Loucy (cell line): ENCODE measurements at regions not wholly inside any gene's neighbourhood (a gene's known extent, or its start where the extent isn't known, plus 50 kb on each side); places are given as distances from the start of the nearest gene placed in this dataset.

Source experiments
- EZH2phosphoT487 ChIP-seq: fragments of 200-600 bp; IDR thresholded peaks from 2 replicates; pipeline ENCODE4 v1.6.1; 2018; ENCODE audit warnings: antibody characterized with exemption, mild to moderate bottlenecking, moderate library complexity, borderline replicate concordance
- TF ChIP-seq, protein P1 (sequence below): fragments of 200-600 bp; sonication (generic); conservative IDR thresholded peaks from 2 replicates; pipeline ENCODE4 v1.5.1; 2014; ENCODE audit warnings: mild to moderate bottlenecking, antibody characterized with exemption, low read length

DNA sequence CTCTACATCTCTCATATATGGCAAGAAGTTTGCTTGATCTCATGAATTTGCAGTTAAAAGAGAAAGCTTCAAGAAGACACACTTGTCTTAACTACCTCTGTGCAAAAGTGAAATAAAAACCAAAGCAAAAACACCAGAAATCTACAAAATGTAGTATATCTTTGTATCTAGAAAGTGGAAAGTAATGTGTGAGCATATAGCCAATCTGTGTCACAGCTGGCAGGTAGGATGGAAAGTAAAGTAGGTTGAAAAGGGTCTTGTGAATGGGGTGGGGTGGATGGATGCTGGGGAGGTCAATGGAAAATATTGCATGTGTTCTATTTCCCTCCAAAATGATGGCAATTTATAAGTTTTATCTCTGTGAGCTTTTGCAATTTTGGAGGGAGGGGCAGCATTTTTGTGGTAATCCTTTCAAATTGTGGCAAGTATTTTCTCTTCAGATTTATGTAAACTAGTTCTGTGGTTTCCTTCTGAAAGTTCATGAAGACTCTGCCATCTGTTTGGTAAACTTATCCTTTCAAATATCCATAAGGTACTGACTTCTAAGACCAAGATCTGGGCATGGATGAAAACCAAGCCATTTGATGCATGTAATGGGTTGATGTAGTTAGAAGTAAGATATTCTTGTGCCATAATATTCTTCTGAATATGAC lies 215.9 kb upstream of the GIMD1 start:
- TF ChIP-seq, protein P1, sequence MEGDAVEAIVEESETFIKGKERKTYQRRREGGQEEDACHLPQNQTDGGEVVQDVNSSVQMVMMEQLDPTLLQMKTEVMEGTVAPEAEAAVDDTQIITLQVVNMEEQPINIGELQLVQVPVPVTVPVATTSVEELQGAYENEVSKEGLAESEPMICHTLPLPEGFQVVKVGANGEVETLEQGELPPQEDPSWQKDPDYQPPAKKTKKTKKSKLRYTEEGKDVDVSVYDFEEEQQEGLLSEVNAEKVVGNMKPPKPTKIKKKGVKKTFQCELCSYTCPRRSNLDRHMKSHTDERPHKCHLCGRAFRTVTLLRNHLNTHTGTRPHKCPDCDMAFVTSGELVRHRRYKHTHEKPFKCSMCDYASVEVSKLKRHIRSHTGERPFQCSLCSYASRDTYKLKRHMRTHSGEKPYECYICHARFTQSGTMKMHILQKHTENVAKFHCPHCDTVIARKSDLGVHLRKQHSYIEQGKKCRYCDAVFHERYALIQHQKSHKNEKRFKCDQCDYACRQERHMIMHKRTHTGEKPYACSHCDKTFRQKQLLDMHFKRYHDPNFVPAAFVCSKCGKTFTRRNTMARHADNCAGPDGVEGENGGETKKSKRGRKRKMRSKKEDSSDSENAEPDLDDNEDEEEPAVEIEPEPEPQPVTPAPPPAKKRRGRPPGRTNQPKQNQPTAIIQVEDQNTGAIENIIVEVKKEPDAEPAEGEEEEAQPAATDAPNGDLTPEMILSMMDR = no peak
- TF ChIP-seq EZH2phosphoT487 = no peak
